ENCODE measurements at regions not wholly inside any gene's neighbourhood (a gene's known extent, or its start where the extent isn't known, plus 50 kb on each side); places are given as distances from the start of the nearest gene placed in this dataset.

DNA sequence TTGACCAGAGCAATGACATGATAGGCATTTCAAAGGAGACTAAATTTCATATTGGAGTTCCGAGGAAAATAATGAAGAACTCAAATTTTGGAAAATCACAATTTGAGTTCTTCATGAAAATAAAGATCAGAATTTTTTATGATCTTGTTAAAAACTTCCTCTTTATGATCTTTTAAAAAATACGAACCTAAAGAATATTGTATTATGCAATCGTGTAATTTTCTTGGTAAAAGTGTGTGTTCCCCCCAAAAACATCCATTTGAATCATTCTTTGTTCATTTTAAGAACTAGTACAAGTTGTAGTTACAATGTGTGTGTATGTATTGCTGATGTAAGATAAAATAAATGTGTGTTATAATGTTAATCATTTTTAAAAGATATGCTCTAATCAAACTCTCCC is 79.3 kb upstream of the PDK4 start:
- RAD21 ChIA-PET (ENCODE audit: unreplicated experiment), result interaction anchor here (1.2 to 1.5 kb wide), 4 partner anchors 7 to 1226 kb away, joined by 3 read pairs; no protein-coding TSS in a partner anchor
- in situ Hi-C loops (cut with MboI), result loop anchor here (25.0 kb wide), 1 partner anchor 1238 kb away; no protein-coding TSS in a partner anchor

More for the DNA sequence above, 79.3 kb upstream of the PDK4 start:
- DNase-seq (ENCODE audit: low read depth, low spot score) (no peak), FAIRE-seq (no peak), ATAC-seq (no peak)
- ChIA-PET CTCF (interaction anchor here (1.8 kb wide), 1 partner anchor 147 kb away, joined by 6 read pairs; no protein-coding TSS in a partner anchor), SMC1A (ENCODE audit: uncharacterized antibody, unreplicated experiment) (interaction anchor here (1.0 to 1.5 kb wide), 2 partner anchors 146 to 149 kb away, joined by 3 to 4 read pairs; no protein-coding TSS in a partner anchor), POLR2A (no interaction called here)
- Histone ChIP-seq H3K9me3 (replicated peaks; ENCODE audit: control insufficient read depth, insufficient read depth, low read length) (no peaks in the 10 kb centered on the region), H2AFZ (ENCODE audit: control insufficient read depth, low read depth, low read length) (no peak overlapping the region), H3K4me1 (ENCODE audit: control insufficient read depth, insufficient read depth, low read length) (no peaks in the 10 kb centered on the region), H3K36me3 (ENCODE audit: control insufficient read depth in 2 of 2, insufficient read depth in 2 of 2, low read length in 1 of 2) (no peaks in the 10 kb centered on the region), H4K20me1 (ENCODE audit: control insufficient read depth, insufficient read depth) (no peaks in the 10 kb centered on the region), H3K9ac (ENCODE audit: control insufficient read depth, insufficient read depth, low read length) (no peak overlapping the region), H3K27ac (ENCODE audit: control insufficient read depth, insufficient read depth) (no peak overlapping the region), H3K27me3 (replicated peaks in 1 of 2; ENCODE audit: control insufficient read depth in 2 of 2, insufficient read depth in 2 of 2, low read length in 1 of 2) (no peaks in the 10 kb centered on the region), H3K4me2 (ENCODE audit: control insufficient read depth, insufficient read depth) (no peak overlapping the region), H3K79me2 (ENCODE audit: control insufficient read depth, insufficient read depth, low read length) (no peaks in the 10 kb centered on the region), H3K4me3 (no peak overlapping the region)
- TF ChIP-seq RCOR1 (conservative IDR thresholded peaks at IDR 0.05; ENCODE audit: low read depth, low read length), result no peak
- TF ChIP-seq NFXL1 (IDR thresholded peaks at IDR 0.05; ENCODE audit: borderline replicate concordance), result no peak
- TF ChIP-seq ZNF592 (IDR thresholded peaks at IDR 0.05), result no peak
- TF ChIP-seq CHD2 (IDR thresholded peaks at IDR 0.05; ENCODE audit: borderline replicate concordance, low read depth, low read length), result no peak
- no peak for TF ChIP-seq ETV6 (conservative IDR thresholded peaks at IDR 0.05 in 1 of 2, IDR thresholded peaks at IDR 0.05 in 1 of 2; ENCODE audit: borderline replicate concordance in 1 of 2, low read depth in 1 of 2)
- no TSS peak for BruUV-seq (replicated peaks)
- intact Hi-C loops (cut with micrococcal nuclease; ENCODE audit: unreplicated experiment), result no loop called here
- WGBS (ENCODE audit: insufficient coverage, insufficient replicate concordance, low lambda C conversion rate, missing lambda C conversion rate), result 22% methylated on average over 3 of the region's 3 CpGs

All from GM12878 (cell line).